ENCODE measurements at regions not wholly inside any gene's neighbourhood (a gene's known extent, or its start where the extent isn't known, plus 50 kb on each side); places are given as distances from the start of the nearest gene placed in this dataset.

GRCh38 chr20:40489886-40490285 lies 199.2 kb downstream of the MAFB start:
- H2BK12ac ChIP-seq (ENCODE audit: low read depth, low read length), result no peak overlapping the region
- no peak overlapping the region for H3K4me3 ChIP-seq (ENCODE audit: extremely low read depth in 1 of 4, insufficient read depth in 2 of 4, low read depth in 3 of 4, low read length in 4 of 4)
- no peak overlapping the region for H2BK15ac ChIP-seq (ENCODE audit: low read length)
- H3K27me3 ChIP-seq (replicated peaks in 1 of 4; ENCODE audit: control insufficient read depth in 3 of 4, extremely low read depth in 1 of 4, insufficient read depth in 3 of 4, low read length in 3 of 4), result no peaks in the 10 kb centered on the region
- no peaks in the 10 kb centered on the region; the same call in 1 of the 2 replicates for H3K23me2 ChIP-seq (ENCODE audit: low read depth, low read length)
- no peak overlapping the region for H4K5ac ChIP-seq (ENCODE audit: insufficient read length, low read depth, low read length)
- no peak overlapping the region for H3K27ac ChIP-seq (ENCODE audit: low read depth, low read length)
- H2BK20ac ChIP-seq (ENCODE audit: low read length), result no peak overlapping the region
- no peak overlapping the region for H3K18ac ChIP-seq (ENCODE audit: extremely low read depth, low read length)
- H3K4ac ChIP-seq (replicated peaks; ENCODE audit: insufficient read length, low read depth, low read length), result no peak overlapping the region
- H3K23ac ChIP-seq (ENCODE audit: insufficient read length), result no peak overlapping the region
- H2BK120ac ChIP-seq (replicated peaks; ENCODE audit: low read depth, low read length), result no peak overlapping the region
- 100% methylated on average over 2 of the region's 2 CpGs; no CpG with 5 or more reads in 1 of the 2 experiments for WGBS, 2 experiments (ENCODE audit: extremely low coverage in 1 of 2, insufficient coverage in 1 of 2, insufficient read length in 1 of 2, insufficient replicate concordance in 2 of 2, low coverage in 1 of 2, low lambda C conversion rate in 2 of 2, missing lambda C conversion rate in 1 of 2)
- no peak for DNase-seq (ENCODE audit: low read depth in 1 of 2, low spot score in 2 of 2)
- no peaks in the 10 kb centered on the region for H3K79me1 ChIP-seq (ENCODE audit: low read depth, low read length)
- no peak overlapping the region for H4K91ac ChIP-seq (replicated peaks; ENCODE audit: insufficient read length, low read length)
- no peak overlapping the region for H4K8ac ChIP-seq (ENCODE audit: extremely low read depth, insufficient read depth, low read length)
- no peaks in the 10 kb centered on the region for H3K9me3 ChIP-seq (ENCODE audit: insufficient read depth in 2 of 2, low read depth in 1 of 2, low read length in 1 of 2)
- ChIA-PET POLR2A (ENCODE audit: partially characterized antibody) (no interaction called here), CTCF (ENCODE audit: partially characterized antibody) (no interaction called here)
- no peak overlapping the region for H2AK5ac ChIP-seq (ENCODE audit: low read depth, low read length)
- no peaks in the 10 kb centered on the region for H3K36me3 ChIP-seq (ENCODE audit: control insufficient read depth in 2 of 4, insufficient read depth in 4 of 4, low read length in 3 of 4)
- no peak overlapping the region for H2BK5ac ChIP-seq (ENCODE audit: low read depth, low read length)
- TF ChIP-seq ATF2 (IDR thresholded peaks at IDR 0.05; ENCODE audit: low read length), result no peak
- TF ChIP-seq POLR2A (IDR thresholded peaks at IDR 0.05; ENCODE audit: control extremely low read depth in 1 of 2, low read depth in 2 of 2, low read length in 2 of 2), result no peak
- TF ChIP-seq KDM4A (IDR thresholded peaks at IDR 0.05; ENCODE audit: low read depth, low read length, severe bottlenecking), result no peak
- no peak for TF ChIP-seq CTCF (IDR thresholded peaks at IDR 0.05; ENCODE audit: control extremely low read depth in 1 of 3, insufficient read depth in 1 of 3, low read depth in 1 of 3, low read length in 3 of 3)
- no peak for TF ChIP-seq RAD21 (IDR thresholded peaks at IDR 0.05 in 1 of 2, conservative IDR thresholded peaks at IDR 0.05 in 1 of 2; ENCODE audit: low read depth in 2 of 2, low read length in 2 of 2)
- TF ChIP-seq SP1 (IDR thresholded peaks at IDR 0.05; ENCODE audit: low read depth, low read length), result no peak
- no peaks in the 10 kb centered on the region for H3K4me1 ChIP-seq (replicated peaks in 1 of 4; ENCODE audit: control insufficient read depth in 3 of 4, insufficient read depth in 4 of 4, low read length in 3 of 4)
- H3K9ac ChIP-seq (replicated peaks in 1 of 4; ENCODE audit: extremely low read depth in 1 of 4, low read depth in 3 of 4, low read length in 3 of 4), result no peak overlapping the region
- no peak overlapping the region for H2AFZ ChIP-seq (ENCODE audit: low read length)
- no peak overlapping the region for H3K14ac ChIP-seq (ENCODE audit: insufficient read length)
- no peaks in the 10 kb centered on the region for H3K79me2 ChIP-seq (ENCODE audit: control insufficient read depth in 1 of 2, insufficient read depth in 2 of 2, low read length in 2 of 2)
- no peak for FAIRE-seq
- no peak overlapping the region for H3K4me2 ChIP-seq (ENCODE audit: insufficient read depth in 1 of 2, low read depth in 2 of 2, low read length in 2 of 2)
- H3K56ac ChIP-seq (replicated peaks; ENCODE audit: insufficient read length, low read depth, low read length), result no peak overlapping the region
- no peaks in the 10 kb centered on the region for H4K20me1 ChIP-seq (replicated peaks in 1 of 2; ENCODE audit: control insufficient read depth in 1 of 2, insufficient read depth in 2 of 2, low read length in 2 of 2)
